Daoy (cell line): ENCODE measurements at regions not wholly inside any gene's neighbourhood (a gene's known extent, or its start where the extent isn't known, plus 50 kb on each side); places are given as distances from the start of the nearest gene placed in this dataset.
"Not testable (repeated sequence)": the region's sequence is repeated elsewhere in the genome, so short reads cannot be mapped to it uniquely, and the experiment has no call there.

ENCODE experiments used
- DNase-seq: peaks from one replicate; pipeline ENCODE4 v3.0.0-alpha.2; 2015; ENCODE audit warnings: low read depth

DNA sequence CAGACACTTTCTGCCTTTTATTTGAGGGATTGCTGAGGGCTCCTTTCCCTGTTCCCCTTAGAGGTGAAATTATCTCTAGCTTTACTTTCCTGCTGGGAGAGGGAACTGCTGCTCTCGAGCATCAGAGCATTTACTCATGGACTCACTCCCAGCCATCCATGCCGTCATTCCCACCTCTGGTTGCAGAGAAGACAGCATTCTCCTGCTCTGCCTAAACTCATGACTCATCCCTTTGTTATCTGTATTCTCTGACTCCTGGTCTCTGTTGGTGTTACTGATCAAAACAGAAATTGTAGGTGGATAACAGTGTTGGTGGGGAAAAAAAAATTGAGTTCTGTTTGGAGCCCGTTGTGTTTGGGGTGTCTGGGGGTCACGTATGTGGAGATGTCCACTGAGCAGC, 159.3 kb downstream of the TTC8 start:
- DNase-seq, result peak; percentile 91

GRCh38 chr14:88985654-88986053, 161.2 kb downstream of the TTC8 start:
- DNase-seq, result no peak

DNA sequence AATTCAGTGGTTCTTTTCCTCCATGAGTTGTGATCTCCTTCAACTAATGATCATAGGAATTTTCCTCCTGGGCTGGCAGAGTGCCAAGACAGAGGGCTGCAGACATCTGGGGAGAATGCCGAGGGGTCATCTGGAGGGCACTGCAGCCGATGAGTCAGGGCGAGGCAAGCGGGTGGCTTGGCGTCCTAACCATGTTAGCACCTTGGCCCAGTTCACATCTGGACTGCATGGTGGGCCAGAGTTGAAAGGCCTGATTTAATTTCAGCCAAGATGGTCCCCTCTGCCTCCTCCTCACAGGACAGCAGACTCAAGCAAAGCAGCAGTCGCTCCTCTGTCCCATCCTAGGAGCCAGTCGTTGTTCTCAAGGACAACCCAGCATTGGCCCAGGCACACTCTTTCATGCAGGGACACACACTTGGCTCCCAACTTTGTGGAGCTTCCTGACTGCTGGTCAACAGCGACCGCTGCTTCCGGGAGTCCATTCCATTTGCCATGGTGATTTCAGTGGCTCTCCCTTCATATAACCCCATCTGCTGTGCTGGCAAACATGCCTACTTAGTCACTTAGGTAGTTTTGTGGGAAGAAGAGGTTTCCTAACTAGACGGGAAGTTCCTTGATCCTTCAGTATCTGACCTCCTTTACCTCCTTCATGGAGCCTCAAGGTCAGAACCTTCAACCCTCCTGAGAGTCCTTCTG, 161.8 kb downstream of the TTC8 start:
- DNase-seq, result peak; percentile 85

- DNase-seq, result not testable (repeated sequence)
These were observed 162.5 kb downstream of the TTC8 start for GRCh38 chr14:88986908-88987307.

DNA sequence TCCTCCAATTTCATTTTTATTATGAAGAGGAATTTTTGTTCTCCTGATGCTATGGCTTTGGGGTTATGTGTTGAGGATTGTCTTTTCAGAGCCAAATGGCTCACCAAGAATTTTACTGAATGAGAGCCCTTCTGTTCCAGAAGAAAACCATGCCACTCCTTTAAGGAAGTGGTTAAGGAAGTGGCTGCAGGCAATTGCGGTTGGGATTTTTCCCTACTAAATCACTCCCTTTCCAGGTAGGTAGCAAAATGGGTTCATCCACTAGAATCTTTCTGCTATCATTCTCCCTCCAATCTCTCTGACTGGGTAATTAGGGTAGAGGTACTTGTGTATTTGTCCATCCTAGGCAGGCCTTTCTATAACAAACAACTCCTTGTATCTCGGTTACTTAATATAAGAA, 163.1 kb downstream of the TTC8 start:
- DNase-seq, result peak; percentile 65

DNA sequence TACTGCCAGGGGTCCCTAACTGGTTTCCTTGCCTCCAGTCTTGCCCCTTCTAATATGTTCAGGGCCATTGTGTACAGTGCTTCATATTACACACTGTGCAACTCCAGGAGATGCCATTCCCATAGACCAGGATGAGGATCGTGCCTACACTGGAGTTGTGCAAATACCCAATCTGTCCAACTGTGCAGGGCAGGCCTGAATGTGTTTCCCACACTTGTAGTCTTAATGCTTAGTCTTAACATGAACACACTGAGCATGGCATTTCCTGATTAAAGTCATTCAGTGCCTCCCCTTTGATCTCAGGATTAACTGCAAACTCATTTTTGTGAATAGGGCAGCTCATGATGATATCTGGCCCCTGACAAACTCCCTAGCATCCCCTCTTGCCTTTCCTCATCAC, 165.5 kb downstream of the TTC8 start:
- DNase-seq, result no peak

GRCh38 chr14:88990856-88991255, 166.4 kb downstream of the TTC8 start:
- no peak for DNase-seq

DNA sequence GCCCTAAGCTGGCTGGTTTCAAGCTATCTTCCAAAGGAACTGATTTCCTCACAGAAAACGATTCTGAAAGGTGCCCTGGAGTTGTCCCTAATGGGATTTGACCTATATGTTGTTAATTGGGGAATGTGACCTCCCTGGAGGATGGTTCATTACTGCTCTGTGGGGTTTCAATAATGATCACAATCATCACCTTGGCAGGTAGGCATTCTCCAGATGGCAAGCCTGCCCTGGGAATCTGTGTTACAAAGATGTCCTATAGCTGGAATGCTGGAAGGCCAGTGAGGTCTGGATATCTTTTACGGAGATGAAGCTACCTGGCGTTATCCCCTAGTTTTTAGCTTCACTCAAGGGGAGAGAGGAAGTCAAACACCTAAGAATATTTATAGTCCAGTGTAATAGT, 167.6 kb downstream of the TTC8 start:
- no peak for DNase-seq

DNA sequence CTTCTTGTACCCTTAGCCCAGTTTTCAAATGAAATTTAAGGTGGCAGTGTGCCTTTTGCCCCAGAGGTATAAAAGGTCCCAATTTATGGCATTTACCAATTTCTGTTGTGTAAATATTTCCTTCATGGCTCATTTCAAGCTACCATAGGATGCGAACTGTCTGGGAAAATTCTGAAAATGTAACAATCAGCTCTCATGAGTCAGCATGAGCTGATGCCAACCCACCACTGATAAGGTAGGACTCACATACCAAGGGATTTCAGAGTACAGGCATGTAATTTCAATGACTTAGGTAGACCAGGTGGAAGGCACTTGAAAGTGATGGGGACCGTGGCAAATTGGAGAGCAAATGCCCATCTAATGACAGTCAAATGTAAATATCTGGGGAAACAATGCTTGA, 169.5 kb downstream of the TTC8 start:
- peak; percentile 79 for DNase-seq

DNA sequence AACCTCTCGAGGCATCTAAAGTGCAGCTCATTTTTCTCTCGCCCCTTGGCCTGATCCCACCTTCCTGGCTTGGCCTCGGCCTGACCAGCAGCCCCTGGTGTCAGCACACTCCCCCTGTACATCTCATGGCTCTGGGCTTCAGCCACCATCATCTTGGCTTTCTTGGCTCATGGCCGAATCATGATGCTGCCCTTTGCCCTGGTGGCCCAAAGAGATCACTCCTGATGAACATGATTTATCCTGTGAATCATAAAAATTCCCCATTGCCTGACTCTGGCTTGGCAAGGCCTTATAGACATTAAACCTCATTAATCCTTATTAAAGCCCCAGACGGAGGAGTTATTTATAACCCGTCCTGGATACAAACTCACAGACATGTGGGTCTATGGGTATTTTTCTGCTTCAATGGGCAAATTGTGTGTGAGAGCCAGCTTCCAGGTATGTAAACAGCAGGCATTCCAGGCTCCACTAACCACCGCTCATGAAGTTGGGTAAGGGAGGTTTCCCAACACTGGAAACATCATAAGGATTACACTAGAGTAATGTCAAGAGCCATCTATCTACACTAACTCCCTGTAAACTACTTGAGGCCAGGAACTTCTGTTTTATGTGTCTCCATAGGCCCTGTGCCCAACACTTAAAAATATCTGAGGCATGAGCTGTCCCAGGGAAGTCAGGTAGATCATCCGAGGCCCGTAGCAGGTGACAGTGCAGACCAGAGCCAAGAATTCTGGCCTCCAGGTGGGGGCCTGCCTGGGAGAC, 171.2 kb downstream of the TTC8 start:
- DNase-seq, result peak; percentile 65

GRCh38 chr14:88998027-88998426, 173.6 kb downstream of the TTC8 start:
- no peak for DNase-seq

- DNase-seq, result no peak
These were observed 174.7 kb downstream of the TTC8 start for GRCh38 chr14:88999137-88999536.

GRCh38 chr14:89000007-89000942, 175.8 kb downstream of the TTC8 start:
- peak; percentile 97 for DNase-seq

GRCh38 chr14:89004166-89004565, 179.7 kb downstream of the TTC8 start:
- DNase-seq, result no peak

GRCh38 chr14:89007906-89008305, 183.5 kb downstream of the TTC8 start:
- no peak for DNase-seq

DNA sequence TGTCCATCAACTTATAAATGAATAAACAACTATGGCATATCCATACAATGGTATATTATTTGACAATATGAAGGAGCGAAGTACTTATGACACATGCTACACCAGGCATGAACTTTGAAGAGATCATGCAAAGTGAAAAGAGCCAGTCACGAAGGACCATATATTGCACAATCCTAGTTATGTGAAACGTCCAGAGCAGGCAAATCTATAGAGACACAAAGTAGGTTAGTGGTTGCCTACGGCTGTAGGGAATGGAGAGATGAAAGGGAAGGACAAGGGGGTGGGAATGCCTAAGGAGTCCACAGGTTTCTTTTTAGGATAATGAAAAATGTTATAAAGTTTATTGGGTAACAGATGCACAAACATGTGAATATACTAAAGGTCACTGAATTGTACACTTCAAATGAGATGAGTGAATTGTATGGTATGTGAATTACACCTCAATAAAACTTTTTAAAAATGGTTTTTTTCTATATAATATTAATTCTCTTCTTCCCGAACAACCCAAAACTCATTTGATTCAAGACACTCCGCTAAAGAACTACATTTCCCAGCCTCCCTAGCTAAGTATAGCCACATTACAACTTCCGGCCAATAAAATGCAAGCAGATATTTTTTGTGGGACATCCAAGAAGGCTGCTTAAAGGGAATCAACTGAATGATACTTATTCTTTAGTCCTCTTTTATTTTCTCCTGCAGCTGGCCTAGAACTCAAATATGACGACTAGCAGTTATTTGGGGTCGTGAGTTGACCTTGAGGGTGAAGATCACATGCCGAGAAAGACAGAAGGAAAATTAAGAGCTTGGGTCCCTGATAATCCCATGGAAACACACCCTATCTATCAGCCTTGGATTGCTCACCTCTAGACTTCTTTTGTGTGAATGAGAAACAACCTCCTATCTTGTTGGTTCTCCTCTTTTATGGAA, 187.2 kb downstream of the TTC8 start:
- no peak for DNase-seq

DNA sequence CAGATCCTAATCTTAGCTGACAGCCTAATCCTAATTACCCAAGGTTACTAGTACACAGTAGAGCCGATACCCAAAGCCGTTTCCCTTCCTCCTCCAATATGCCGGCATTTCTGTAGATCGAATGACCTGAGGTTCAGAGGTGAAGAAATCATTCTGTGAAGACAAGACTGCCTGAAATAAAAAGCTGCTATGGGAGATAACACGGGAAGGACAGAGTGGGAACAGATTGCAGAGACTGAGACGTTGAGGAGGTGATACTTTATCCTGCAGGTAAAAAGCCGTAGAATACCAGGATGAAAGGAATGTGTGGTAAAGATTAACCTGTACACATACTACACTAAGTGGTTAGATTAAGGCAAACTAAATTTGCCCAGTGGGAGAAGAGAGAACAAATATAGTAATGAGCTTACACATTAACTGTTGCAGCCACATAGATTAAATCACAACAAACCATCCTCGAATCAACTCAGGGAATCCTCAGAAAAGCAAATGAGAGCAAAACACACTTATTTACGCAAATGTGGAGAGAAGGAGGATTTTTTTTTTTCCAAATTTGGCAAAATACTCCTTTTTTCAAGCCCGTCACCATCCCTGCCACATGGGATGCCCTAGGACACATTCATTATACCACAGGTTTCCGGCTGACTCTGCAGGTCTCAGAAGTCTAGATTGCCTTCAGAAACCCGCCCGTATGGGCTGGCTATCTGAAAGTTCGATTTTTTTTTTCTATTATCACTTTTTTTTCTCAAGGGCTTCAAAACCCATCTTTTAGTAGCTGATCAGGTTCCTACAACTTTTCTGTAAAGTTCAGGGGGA, 188.0 kb downstream of the TTC8 start:
- DNase-seq, result no peak

DNA sequence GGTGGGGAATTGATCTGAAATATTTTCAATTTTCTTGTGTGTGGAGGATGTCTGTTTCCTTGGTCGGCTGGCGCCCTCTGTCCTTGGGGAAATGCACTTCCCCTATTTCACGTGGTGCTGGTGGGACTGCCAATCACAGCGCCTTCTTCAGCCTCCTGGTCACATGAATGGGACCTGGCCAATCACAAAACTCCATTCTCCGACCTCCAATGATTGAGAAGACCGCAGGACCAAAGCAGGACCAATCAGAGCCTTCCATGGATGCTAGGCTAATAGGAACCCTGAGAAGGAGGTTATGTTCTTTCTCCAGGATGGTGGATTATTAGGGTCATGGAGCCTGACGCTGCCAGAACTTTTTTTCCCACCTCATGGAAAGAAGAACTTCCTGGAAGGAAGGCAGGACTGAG, 188.7 kb downstream of the TTC8 start:
- DNase-seq, result peak; percentile 53

DNA sequence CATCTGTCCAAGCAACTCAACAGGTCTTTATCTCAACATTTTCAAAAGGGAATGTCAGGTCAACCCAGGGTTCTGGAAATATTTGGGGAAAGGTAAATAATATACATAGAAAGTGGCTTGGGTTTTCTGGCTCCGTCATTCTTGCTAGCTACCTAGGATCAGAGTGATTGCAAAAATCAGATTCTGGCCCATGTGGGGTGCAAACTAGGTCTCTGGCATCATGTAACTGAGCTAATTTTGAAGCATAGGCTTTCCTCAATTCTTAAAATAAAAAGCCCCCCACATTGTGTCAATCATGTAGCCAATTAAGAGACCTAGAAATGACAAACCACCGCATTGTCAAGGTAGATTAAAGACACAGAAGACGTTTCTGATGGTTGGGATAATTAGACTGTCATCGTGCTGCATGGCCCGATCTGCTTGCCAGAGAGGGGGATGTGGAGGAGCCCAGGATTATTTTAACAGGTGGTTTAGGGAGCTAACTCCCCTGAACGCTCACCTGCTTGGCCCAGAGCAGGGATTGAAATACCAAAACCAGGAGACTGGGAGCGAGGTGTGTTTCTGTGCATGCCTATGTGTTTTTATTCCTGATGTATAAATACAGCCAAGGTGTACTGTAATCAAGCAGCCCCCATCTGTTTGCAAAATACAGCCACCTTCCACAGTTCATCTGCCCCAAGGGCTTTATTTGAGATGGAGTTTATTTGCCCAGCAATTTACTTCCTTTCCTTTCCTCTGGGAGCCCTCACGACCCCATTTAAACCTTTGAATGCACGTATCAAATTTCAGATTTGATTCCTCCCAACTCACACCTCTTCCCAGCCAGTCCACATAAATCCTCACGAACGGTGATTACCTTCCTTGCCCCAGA, 189.5 kb downstream of the TTC8 start:
- no peak for DNase-seq

GRCh38 chr14:89014569-89014850, 190.1 kb downstream of the TTC8 start:
- no peak for DNase-seq
